GM23338 (cell line): ENCODE measurements at regions not wholly inside any gene's neighbourhood (a gene's known extent, or its start where the extent isn't known, plus 50 kb on each side); places are given as distances from the start of the nearest gene placed in this dataset.

Experiments
- ATAC-seq: fragments of 200-7000 bp; cut with Tn5 transposase; 3 replicates; pipeline ENCODE4 v1.9.1; 2020
- DNase-seq: peaks from one replicate; pipeline ENCODE4 v3.0.0-alpha.2; 2015; ENCODE audit warnings: low spot score
- H2AFZ ChIP-seq: fragments of 200-600 bp; sonication (generic); 2 replicates; pipeline ENCODE4 v1.8.0; 2016; ENCODE audit warnings: antibody characterized with exemption, mild to moderate bottlenecking, moderate library complexity
- H3F3A ChIP-seq: fragments of 200-600 bp; sonication (generic); replicated peaks from 2 replicates; pipeline ENCODE4 v1.8.0; 2017; ENCODE audit warnings: antibody characterized with exemption, mixed run types, low read depth
- H3K27ac ChIP-seq: fragments of 200-600 bp; sonication (generic); 2 replicates; pipeline ENCODE4 v1.6.1; 2016; ENCODE audit warnings: low read depth
- H3K27me3 ChIP-seq: fragments of 200-600 bp; sonication (generic); 2 replicates; pipeline ENCODE4 v1.8.0; 2016; ENCODE audit warnings: mild to moderate bottlenecking, mixed run types, moderate library complexity; ENCODE audit not compliant: insufficient read depth
- H3K36me3 ChIP-seq: fragments of 200-600 bp; sonication (generic); 2 replicates; pipeline ENCODE4 v1.8.0; 2016; ENCODE audit warnings: mild to moderate bottlenecking; ENCODE audit not compliant: insufficient read depth
- H3K4me1 ChIP-seq: fragments of 200-600 bp; sonication (generic); 2 replicates; pipeline ENCODE4 v1.8.0; 2016; ENCODE audit warnings: mild to moderate bottlenecking, moderate library complexity; ENCODE audit not compliant: insufficient read depth
- H3K4me2 ChIP-seq: fragments of 200-600 bp; sonication (generic); 2 replicates; pipeline ENCODE4 v1.7.1; 2017; ENCODE audit warnings: mixed run types
- H3K4me3 ChIP-seq: fragments of 200-600 bp; sonication (generic); 2 replicates; pipeline ENCODE4 v1.6.1; 2016; ENCODE audit warnings: mixed run types
- H3K79me2 ChIP-seq: fragments of 200-600 bp; sonication (generic); replicated peaks from 2 replicates; pipeline ENCODE4 v1.8.0; 2017; ENCODE audit warnings: mild to moderate bottlenecking; ENCODE audit not compliant: insufficient read depth
- H3K9me2 ChIP-seq: fragments of 200-600 bp; sonication (generic); 2 replicates; pipeline ENCODE4 v1.8.0; 2017; ENCODE audit not compliant: insufficient read depth
- H4K20me1 ChIP-seq: fragments of 200-600 bp; sonication (generic); replicated peaks from 2 replicates; pipeline ENCODE4 v1.8.0; 2017; ENCODE audit warnings: mild to moderate bottlenecking; ENCODE audit not compliant: insufficient read depth
- H3K27ac Mint-ChIP-seq: 2 replicates; pipeline ENCODE4 v1.8.0; 2020; ENCODE audit warnings: inconsistent platforms, mild to moderate bottlenecking, moderate library complexity, mixed read lengths
- H3K27me3 Mint-ChIP-seq: 3 replicates; pipeline ENCODE4 v1.8.0; 2022; ENCODE audit warnings: low read depth, mild to moderate bottlenecking, moderate library complexity, mixed read lengths, inconsistent platforms; ENCODE audit not compliant: insufficient read depth, poor library complexity
- H3K36me3 Mint-ChIP-seq: 3 replicates; pipeline ENCODE4 v1.8.0; 2021; ENCODE audit warnings: low read depth, mild to moderate bottlenecking, inconsistent platforms, moderate library complexity, mixed read lengths
- H3K4me1 Mint-ChIP-seq: 3 replicates; pipeline ENCODE4 v1.8.0; 2020; ENCODE audit warnings: mild to moderate bottlenecking, inconsistent platforms, mixed read lengths
- H3K4me3 Mint-ChIP-seq: 3 replicates; pipeline ENCODE4 v1.8.0; 2021; ENCODE audit warnings: moderate library complexity, mild to moderate bottlenecking, inconsistent platforms, mixed read lengths
- H3K9me3 Mint-ChIP-seq: 3 replicates; pipeline ENCODE4 v1.8.0; 2020; ENCODE audit warnings: moderate library complexity, mild to moderate bottlenecking, inconsistent platforms, mixed read lengths
- TF ChIP-seq, protein P1 (sequence below): fragments of 250-450 bp; sonication (Bioruptor Pico); IDR thresholded peaks from 2 replicates; pipeline ENCODE4 v1.5.0; 2020; ENCODE audit warnings: mild to moderate bottlenecking, moderate library complexity
- TF ChIP-seq, protein P2 (sequence below): IDR thresholded peaks from 2 replicates; pipeline ENCODE4 v1.6.1; 2016; ENCODE audit warnings: antibody characterized with exemption
- TF ChIP-seq, protein P3 (sequence below), 2 experiments: fragments of 200-600 bp in 1 of 2; sonication (generic) in 1 of 2; conservative IDR thresholded peaks; 2 replicates each; pipeline versions ENCODE4 v1.5.1 to v1.6.1; 2016 to 2017; ENCODE audit warnings: antibody characterized with exemption in 2 of 2, low read depth in 2 of 2, mild to moderate bottlenecking in 2 of 2, moderate library complexity in 1 of 2

DNA sequence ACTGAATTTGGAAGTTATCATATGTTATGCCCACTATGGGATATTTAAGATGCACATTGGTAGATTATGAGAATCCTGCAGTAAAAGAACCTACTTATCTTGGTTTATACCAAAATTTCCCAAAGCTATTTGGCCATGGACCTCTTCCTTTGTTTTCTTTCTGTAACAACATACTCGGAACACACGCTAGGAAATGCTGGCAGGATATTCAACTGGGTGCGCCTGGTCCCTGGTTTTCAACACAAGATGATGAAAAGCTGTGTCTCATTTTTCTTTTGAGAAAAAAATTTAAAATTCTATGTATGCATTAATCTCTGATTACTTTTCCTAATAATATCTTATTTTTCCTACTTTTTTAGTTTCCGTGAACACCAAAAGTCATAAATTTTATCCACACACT, 128.5 kb upstream of the NRP1 start (continued):
- TF ChIP-seq, protein P1, sequence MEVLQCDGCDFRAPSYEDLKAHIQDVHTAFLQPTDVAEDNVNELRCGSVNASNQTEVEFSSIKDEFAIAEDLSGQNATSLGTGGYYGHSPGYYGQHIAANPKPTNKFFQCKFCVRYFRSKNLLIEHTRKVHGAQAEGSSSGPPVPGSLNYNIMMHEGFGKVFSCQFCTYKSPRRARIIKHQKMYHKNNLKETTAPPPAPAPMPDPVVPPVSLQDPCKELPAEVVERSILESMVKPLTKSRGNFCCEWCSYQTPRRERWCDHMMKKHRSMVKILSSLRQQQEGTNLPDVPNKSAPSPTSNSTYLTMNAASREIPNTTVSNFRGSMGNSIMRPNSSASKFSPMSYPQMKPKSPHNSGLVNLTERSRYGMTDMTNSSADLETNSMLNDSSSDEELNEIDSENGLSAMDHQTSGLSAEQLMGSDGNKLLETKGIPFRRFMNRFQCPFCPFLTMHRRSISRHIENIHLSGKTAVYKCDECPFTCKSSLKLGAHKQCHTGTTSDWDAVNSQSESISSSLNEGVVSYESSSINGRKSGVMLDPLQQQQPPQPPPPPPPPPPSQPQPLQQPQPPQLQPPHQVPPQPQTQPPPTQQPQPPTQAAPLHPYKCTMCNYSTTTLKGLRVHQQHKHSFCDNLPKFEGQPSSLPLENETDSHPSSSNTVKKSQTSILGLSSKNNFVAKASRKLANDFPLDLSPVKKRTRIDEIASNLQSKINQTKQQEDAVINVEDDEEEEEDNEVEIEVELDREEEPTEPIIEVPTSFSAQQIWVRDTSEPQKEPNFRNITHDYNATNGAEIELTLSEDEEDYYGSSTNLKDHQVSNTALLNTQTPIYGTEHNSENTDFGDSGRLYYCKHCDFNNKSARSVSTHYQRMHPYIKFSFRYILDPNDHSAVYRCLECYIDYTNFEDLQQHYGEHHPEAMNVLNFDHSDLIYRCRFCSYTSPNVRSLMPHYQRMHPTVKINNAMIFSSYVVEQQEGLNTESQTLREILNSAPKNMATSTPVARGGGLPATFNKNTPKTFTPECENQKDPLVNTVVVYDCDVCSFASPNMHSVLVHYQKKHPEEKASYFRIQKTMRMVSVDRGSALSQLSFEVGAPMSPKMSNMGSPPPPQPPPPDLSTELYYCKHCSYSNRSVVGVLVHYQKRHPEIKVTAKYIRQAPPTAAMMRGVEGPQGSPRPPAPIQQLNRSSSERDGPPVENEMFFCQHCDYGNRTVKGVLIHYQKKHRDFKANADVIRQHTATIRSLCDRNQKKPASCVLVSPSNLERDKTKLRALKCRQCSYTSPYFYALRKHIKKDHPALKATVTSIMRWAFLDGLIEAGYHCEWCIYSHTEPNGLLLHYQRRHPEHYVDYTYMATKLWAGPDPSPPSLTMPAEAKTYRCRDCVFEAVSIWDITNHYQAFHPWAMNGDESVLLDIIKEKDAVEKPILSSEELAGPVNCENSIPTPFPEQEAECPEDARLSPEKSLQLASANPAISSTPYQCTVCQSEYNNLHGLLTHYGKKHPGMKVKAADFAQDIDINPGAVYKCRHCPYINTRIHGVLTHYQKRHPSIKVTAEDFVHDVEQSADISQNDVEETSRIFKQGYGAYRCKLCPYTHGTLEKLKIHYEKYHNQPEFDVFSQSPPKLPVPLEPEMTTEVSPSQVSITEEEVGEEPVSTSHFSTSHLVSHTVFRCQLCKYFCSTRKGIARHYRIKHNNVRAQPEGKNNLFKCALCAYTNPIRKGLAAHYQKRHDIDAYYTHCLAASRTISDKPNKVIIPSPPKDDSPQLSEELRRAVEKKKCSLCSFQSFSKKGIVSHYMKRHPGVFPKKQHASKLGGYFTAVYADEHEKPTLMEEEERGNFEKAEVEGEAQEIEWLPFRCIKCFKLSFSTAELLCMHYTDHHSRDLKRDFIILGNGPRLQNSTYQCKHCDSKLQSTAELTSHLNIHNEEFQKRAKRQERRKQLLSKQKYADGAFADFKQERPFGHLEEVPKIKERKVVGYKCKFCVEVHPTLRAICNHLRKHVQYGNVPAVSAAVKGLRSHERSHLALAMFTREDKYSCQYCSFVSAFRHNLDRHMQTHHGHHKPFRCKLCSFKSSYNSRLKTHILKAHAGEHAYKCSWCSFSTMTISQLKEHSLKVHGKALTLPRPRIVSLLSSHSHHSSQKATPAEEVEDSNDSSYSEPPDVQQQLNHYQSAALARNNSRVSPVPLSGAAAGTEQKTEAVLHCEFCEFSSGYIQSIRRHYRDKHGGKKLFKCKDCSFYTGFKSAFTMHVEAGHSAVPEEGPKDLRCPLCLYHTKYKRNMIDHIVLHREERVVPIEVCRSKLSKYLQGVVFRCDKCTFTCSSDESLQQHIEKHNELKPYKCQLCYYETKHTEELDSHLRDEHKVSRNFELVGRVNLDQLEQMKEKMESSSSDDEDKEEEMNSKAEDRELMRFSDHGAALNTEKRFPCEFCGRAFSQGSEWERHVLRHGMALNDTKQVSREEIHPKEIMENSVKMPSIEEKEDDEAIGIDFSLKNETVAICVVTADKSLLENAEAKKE (CRISPR knock-in tag), result no peak

DNA sequence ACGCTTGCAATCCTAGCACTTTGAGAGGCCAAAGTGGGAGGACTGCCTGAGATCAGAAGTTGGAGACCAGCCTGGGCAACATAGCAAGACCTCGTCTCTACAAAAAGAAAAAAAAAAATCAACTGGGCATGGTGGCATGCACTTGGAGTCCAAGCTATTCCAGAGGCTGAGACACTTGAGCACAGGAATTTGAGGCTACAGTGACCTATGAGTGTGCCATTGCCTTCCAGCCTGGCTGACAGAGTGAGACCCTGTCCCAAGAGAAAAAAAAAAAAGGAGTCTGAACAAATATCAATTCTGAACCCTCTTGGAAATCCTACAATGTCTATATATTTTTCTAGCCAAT, 126.8 kb upstream of the NRP1 start:
- H3K4me1 ChIP-seq, result no peaks in the 10 kb centered on the region
- H3K27ac ChIP-seq, result no peak overlapping the region
- Mint-ChIP-seq H3K27ac (no peak overlapping the region), H3K27me3 (no peaks in the 10 kb centered on the region), H3K4me3 (no peak overlapping the region), H3K4me1 (no peaks in the 10 kb centered on the region), H3K9me3 (no peaks in the 10 kb centered on the region; the same call in 2 of the 3 replicates), H3K36me3 (no peaks in the 10 kb centered on the region)
- no peak overlapping the region for H3K4me3 ChIP-seq
- ATAC-seq, result no peak
- H3K9me2 ChIP-seq, result no peaks in the 10 kb centered on the region
- no peak overlapping the region for H2AFZ ChIP-seq
- TF ChIP-seq, protein P2, sequence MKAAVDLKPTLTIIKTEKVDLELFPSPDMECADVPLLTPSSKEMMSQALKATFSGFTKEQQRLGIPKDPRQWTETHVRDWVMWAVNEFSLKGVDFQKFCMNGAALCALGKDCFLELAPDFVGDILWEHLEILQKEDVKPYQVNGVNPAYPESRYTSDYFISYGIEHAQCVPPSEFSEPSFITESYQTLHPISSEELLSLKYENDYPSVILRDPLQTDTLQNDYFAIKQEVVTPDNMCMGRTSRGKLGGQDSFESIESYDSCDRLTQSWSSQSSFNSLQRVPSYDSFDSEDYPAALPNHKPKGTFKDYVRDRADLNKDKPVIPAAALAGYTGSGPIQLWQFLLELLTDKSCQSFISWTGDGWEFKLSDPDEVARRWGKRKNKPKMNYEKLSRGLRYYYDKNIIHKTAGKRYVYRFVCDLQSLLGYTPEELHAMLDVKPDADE, result no peak
- TF ChIP-seq, protein P3, sequence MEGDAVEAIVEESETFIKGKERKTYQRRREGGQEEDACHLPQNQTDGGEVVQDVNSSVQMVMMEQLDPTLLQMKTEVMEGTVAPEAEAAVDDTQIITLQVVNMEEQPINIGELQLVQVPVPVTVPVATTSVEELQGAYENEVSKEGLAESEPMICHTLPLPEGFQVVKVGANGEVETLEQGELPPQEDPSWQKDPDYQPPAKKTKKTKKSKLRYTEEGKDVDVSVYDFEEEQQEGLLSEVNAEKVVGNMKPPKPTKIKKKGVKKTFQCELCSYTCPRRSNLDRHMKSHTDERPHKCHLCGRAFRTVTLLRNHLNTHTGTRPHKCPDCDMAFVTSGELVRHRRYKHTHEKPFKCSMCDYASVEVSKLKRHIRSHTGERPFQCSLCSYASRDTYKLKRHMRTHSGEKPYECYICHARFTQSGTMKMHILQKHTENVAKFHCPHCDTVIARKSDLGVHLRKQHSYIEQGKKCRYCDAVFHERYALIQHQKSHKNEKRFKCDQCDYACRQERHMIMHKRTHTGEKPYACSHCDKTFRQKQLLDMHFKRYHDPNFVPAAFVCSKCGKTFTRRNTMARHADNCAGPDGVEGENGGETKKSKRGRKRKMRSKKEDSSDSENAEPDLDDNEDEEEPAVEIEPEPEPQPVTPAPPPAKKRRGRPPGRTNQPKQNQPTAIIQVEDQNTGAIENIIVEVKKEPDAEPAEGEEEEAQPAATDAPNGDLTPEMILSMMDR (conservative IDR thresholded peaks at IDR 0.05; ENCODE audit: low read depth in 2 of 2), result no peak
- TF ChIP-seq, protein P1 (CRISPR knock-in tag), result no peak
- DNase-seq, result no peak
- no peaks in the 10 kb centered on the region for H3K27me3 ChIP-seq
- H3F3A ChIP-seq, result no peaks in the 10 kb centered on the region
- no peaks in the 10 kb centered on the region for H3K79me2 ChIP-seq
- H4K20me1 ChIP-seq, result no peaks in the 10 kb centered on the region
- no peaks in the 10 kb centered on the region for H3K36me3 ChIP-seq
- H3K4me2 ChIP-seq, result no peak overlapping the region
